WTC11 (cell line): ENCODE measurements at regions not wholly inside any gene's neighbourhood (a gene's known extent, or its start where the extent isn't known, plus 50 kb on each side); places are given as distances from the start of the nearest gene placed in this dataset.

ENCODE experiments used
- ATAC-seq: fragments of 200-7000 bp; cut with Tn5 transposase; 2 replicates; pipeline ENCODE4 v1.10.0; 2021; ENCODE audit warnings: mild to moderate bottlenecking, moderate library complexity
- CTCF ChIA-PET: fragments of 300-600 bp; sonication (Branson Sonifier 250); formaldehyde crosslinking; loops from one replicate; lab custom pipeline; 2021; ENCODE audit warnings: antibody characterized with exemption; lab: Charles Lee
- POLR2A ChIA-PET: fragments of 350-600 bp; sonication (Branson Sonifier 250); formaldehyde crosslinking; loops from one replicate; lab custom pipeline; 2021; ENCODE audit warnings: antibody characterized with exemption; lab: Charles Lee
- DNase-seq: peaks from one replicate; pipeline ENCODE4 v3.0.0; 2021; ENCODE audit warnings: low spot score
- H3K27ac Mint-ChIP-seq: 2 replicates; pipeline ENCODE4 v1.8.0; 2021; ENCODE audit warnings: mixed read lengths
- H3K27me3 Mint-ChIP-seq: 2 replicates; pipeline ENCODE4 v1.8.0; 2021; ENCODE audit warnings: low read depth, mild to moderate bottlenecking, moderate library complexity, mixed read lengths
- H3K36me3 Mint-ChIP-seq: 2 replicates; pipeline ENCODE4 v1.8.0; 2021; ENCODE audit warnings: mixed read lengths
- H3K4me1 Mint-ChIP-seq: 2 replicates; pipeline ENCODE4 v1.8.0; 2022; ENCODE audit warnings: mixed read lengths
- H3K4me3 Mint-ChIP-seq: 2 replicates; pipeline ENCODE4 v1.8.0; 2021; ENCODE audit warnings: mild to moderate bottlenecking, moderate library complexity, mixed read lengths
- H3K9me3 Mint-ChIP-seq: 2 replicates; pipeline ENCODE4 v1.8.0; 2021; ENCODE audit warnings: mixed read lengths
- AR ChIP-seq: fragments of 250-450 bp; sonication (Bioruptor Pico); IDR thresholded peaks from 2 replicates; pipeline ENCODE4 v1.9.0; 2021; ENCODE audit warnings: mild to moderate bottlenecking
- CREM ChIP-seq: sonication (generic); formaldehyde crosslinking; IDR thresholded peaks from 2 replicates; pipeline ENCODE4 v1.8.1; 2022; ENCODE audit warnings: mild to moderate bottlenecking, missing genetic modification reagents, moderate library complexity
- EMX1 ChIP-seq: fragments of 250-450 bp; sonication (Bioruptor Pico); IDR thresholded peaks from 2 replicates; pipeline ENCODE4 v1.8.0; 2021; ENCODE audit warnings: mild to moderate bottlenecking
- ETV6 ChIP-seq: sonication (generic); formaldehyde crosslinking; IDR thresholded peaks from 2 replicates; pipeline ENCODE4 v1.8.1; 2022; ENCODE audit warnings: mild to moderate bottlenecking, missing genetic modification reagents
- FOXK1 ChIP-seq: sonication (generic); formaldehyde crosslinking; IDR thresholded peaks from 2 replicates; pipeline ENCODE4 v1.8.0; 2022; ENCODE audit warnings: mild to moderate bottlenecking, moderate library complexity, missing genetic modification reagents
- GRHL2 ChIP-seq: fragments of 250-450 bp; sonication (Bioruptor Pico); IDR thresholded peaks from 2 replicates; pipeline ENCODE4 v1.8.0; 2022; ENCODE audit warnings: mild to moderate bottlenecking, moderate library complexity; ENCODE audit not compliant: insufficient replicate concordance, severe bottlenecking
- IRF2 ChIP-seq: sonication (generic); formaldehyde crosslinking; IDR thresholded peaks from 2 replicates; pipeline ENCODE4 v1.8.0; 2022; ENCODE audit warnings: low read depth, missing genetic modification reagents, borderline replicate concordance
- MYBL2 ChIP-seq: sonication (generic); formaldehyde crosslinking; IDR thresholded peaks from 2 replicates; pipeline ENCODE4 v1.8.1; 2023; ENCODE audit warnings: mild to moderate bottlenecking, moderate library complexity, missing genetic modification reagents
- NFE2L1 ChIP-seq: sonication (generic); formaldehyde crosslinking; IDR thresholded peaks from 2 replicates; pipeline ENCODE4 v1.8.1; 2023; ENCODE audit warnings: missing genetic modification reagents
- NR3C1 ChIP-seq: sonication (generic); formaldehyde crosslinking; conservative IDR thresholded peaks from 2 replicates; pipeline ENCODE4 v1.8.1; 2023; ENCODE audit warnings: low read depth, mild to moderate bottlenecking, missing genetic modification reagents
- OVOL2 ChIP-seq: fragments of 250-450 bp; sonication (Bioruptor Pico); IDR thresholded peaks from 2 replicates; pipeline ENCODE4 v1.9.0; 2021; ENCODE audit warnings: mild to moderate bottlenecking, borderline replicate concordance
- RELA ChIP-seq: sonication (generic); formaldehyde crosslinking; IDR thresholded peaks from 2 replicates; pipeline ENCODE4 v1.8.1; 2022; ENCODE audit warnings: missing genetic modification reagents, mild to moderate bottlenecking, borderline replicate concordance
- RORB ChIP-seq: fragments of 250-450 bp; sonication (Bioruptor Pico); IDR thresholded peaks from 2 replicates; pipeline ENCODE4 v1.9.0; 2021; ENCODE audit warnings: mild to moderate bottlenecking
- SOX15 ChIP-seq: fragments of 250-450 bp; sonication (Bioruptor Pico); IDR thresholded peaks from 2 replicates; pipeline ENCODE4 v1.9.0; 2021; ENCODE audit warnings: mild to moderate bottlenecking
- TEAD4 ChIP-seq: sonication (generic); formaldehyde crosslinking; IDR thresholded peaks from 2 replicates; pipeline ENCODE4 v1.8.0; 2022; ENCODE audit warnings: mild to moderate bottlenecking, missing genetic modification reagents
- USF2 ChIP-seq: sonication (generic); formaldehyde crosslinking; IDR thresholded peaks from 2 replicates; pipeline ENCODE4 v1.8.1; 2023; ENCODE audit warnings: mild to moderate bottlenecking, missing genetic modification reagents, moderate library complexity
- ZNF219 ChIP-seq: sonication (generic); formaldehyde crosslinking; IDR thresholded peaks from 2 replicates; pipeline ENCODE4 v1.8.0; 2023; ENCODE audit warnings: missing genetic modification reagents, mild to moderate bottlenecking, borderline replicate concordance
- ZNF281 ChIP-seq: sonication (generic); formaldehyde crosslinking; IDR thresholded peaks from 2 replicates; pipeline ENCODE4 v1.8.0; 2023; ENCODE audit warnings: mild to moderate bottlenecking, missing genetic modification reagents
- ZNF317 ChIP-seq: sonication (generic); formaldehyde crosslinking; IDR thresholded peaks from 2 replicates; pipeline ENCODE4 v1.8.1; 2023; ENCODE audit warnings: low read depth, mild to moderate bottlenecking, moderate library complexity, missing genetic modification reagents, borderline replicate concordance
- ZNF423 ChIP-seq: fragments of 250-450 bp; sonication (Bioruptor Pico); IDR thresholded peaks from 2 replicates; pipeline ENCODE4 v2.1.2; 2022; ENCODE audit warnings: mild to moderate bottlenecking, moderate library complexity
- TF ChIP-seq, protein P1 (sequence below): sonication (generic); formaldehyde crosslinking; conservative IDR thresholded peaks from 2 replicates; pipeline ENCODE4 v1.8.1; 2023; ENCODE audit warnings: mild to moderate bottlenecking, low read depth, missing genetic modification reagents, moderate library complexity
- TF ChIP-seq, protein P2 (sequence below): sonication (generic); formaldehyde crosslinking; IDR thresholded peaks from 2 replicates; pipeline ENCODE4 v1.8.1; 2022; ENCODE audit warnings: low read depth, mild to moderate bottlenecking, moderate library complexity, missing genetic modification reagents, borderline replicate concordance

- Mint-ChIP-seq H3K9me3 (peaks cover 22% of the 10 kb centered on the region), H3K4me3 (no peak overlapping the region)
Measured at GRCh38 chr9:93891050-93891449, 64.1 kb downstream of the BARX1 start.

GRCh38 chr9:93890436-93890935 lies 64.7 kb downstream of the BARX1 start:
- Mint-ChIP-seq H3K4me3 (no peak overlapping the region), H3K36me3 (peaks cover 13% of the 10 kb centered on the region), H3K4me1 (no peaks in the 10 kb centered on the region), H3K27me3 (peaks cover 4% of the 10 kb centered on the region), H3K27ac (no peak overlapping the region), H3K9me3 (peaks cover 22% of the 10 kb centered on the region)
- TF ChIP-seq OVOL2 (CRISPR knock-in tag) (no peak), SOX15 (no peak), ZNF317 (CRISPR knock-in tag) (no peak), IRF2 (CRISPR knock-in tag) (no peak), NR3C1 (CRISPR knock-in tag) (no peak), USF2 (CRISPR knock-in tag) (no peak), EMX1 (no peak), RELA (CRISPR knock-in tag) (no peak), FOXK1 (no peak), ZNF281 (no peak), CREM (no peak), RORB (no peak), NFE2L1 (CRISPR knock-in tag) (no peak), AR (CRISPR knock-in tag) (no peak), GRHL2 (CRISPR knock-in tag) (no peak)
- TF ChIP-seq, protein P1, sequence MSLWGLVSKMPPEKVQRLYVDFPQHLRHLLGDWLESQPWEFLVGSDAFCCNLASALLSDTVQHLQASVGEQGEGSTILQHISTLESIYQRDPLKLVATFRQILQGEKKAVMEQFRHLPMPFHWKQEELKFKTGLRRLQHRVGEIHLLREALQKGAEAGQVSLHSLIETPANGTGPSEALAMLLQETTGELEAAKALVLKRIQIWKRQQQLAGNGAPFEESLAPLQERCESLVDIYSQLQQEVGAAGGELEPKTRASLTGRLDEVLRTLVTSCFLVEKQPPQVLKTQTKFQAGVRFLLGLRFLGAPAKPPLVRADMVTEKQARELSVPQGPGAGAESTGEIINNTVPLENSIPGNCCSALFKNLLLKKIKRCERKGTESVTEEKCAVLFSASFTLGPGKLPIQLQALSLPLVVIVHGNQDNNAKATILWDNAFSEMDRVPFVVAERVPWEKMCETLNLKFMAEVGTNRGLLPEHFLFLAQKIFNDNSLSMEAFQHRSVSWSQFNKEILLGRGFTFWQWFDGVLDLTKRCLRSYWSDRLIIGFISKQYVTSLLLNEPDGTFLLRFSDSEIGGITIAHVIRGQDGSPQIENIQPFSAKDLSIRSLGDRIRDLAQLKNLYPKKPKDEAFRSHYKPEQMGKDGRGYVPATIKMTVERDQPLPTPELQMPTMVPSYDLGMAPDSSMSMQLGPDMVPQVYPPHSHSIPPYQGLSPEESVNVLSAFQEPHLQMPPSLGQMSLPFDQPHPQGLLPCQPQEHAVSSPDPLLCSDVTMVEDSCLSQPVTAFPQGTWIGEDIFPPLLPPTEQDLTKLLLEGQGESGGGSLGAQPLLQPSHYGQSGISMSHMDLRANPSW, result no peak
- ATAC-seq, result no peak
- ChIA-PET POLR2A (no interaction called here), CTCF (no interaction called here)
- no peak for DNase-seq

More at GRCh38 chr9:93891050-93891449, 64.1 kb downstream of the BARX1 start:
- DNase-seq, result no peak
- H3K27me3 Mint-ChIP-seq, result peaks cover 4% of the 10 kb centered on the region
- ATAC-seq, result no peak
- peaks cover 13% of the 10 kb centered on the region for H3K36me3 Mint-ChIP-seq
- TF ChIP-seq ETV6 (CRISPR knock-in tag) (no peak), CREM (no peak), ZNF423 (CRISPR knock-in tag) (no peak), TEAD4 (CRISPR knock-in tag) (no peak), MYBL2 (CRISPR knock-in tag) (no peak), NFE2L1 (CRISPR knock-in tag) (no peak), ZNF219 (CRISPR knock-in tag) (no peak)
- TF ChIP-seq, protein P2, sequence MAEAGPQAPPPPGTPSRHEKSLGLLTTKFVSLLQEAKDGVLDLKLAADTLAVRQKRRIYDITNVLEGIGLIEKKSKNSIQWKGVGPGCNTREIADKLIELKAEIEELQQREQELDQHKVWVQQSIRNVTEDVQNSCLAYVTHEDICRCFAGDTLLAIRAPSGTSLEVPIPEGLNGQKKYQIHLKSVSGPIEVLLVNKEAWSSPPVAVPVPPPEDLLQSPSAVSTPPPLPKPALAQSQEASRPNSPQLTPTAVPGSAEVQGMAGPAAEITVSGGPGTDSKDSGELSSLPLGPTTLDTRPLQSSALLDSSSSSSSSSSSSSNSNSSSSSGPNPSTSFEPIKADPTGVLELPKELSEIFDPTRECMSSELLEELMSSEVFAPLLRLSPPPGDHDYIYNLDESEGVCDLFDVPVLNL, result no peak
- no peaks in the 10 kb centered on the region for H3K4me1 Mint-ChIP-seq
- CTCF ChIA-PET, result no interaction called here
- POLR2A ChIA-PET, result no interaction called here
- H3K27ac Mint-ChIP-seq, result no peak overlapping the region
